MV-4-11 (cell line): ENCODE measurements at regions not wholly inside any gene's neighbourhood (a gene's known extent, or its start where the extent isn't known, plus 50 kb on each side); places are given as distances from the start of the nearest gene placed in this dataset.
"Not testable (repeated sequence)": the region's sequence is repeated elsewhere in the genome, so short reads cannot be mapped to it uniquely, and the experiment has no call there.

Experiments used
- DNase-seq: peaks from one replicate; lab custom pipeline; 2025; lab: John Stamatoyannopoulos, UW

DNA sequence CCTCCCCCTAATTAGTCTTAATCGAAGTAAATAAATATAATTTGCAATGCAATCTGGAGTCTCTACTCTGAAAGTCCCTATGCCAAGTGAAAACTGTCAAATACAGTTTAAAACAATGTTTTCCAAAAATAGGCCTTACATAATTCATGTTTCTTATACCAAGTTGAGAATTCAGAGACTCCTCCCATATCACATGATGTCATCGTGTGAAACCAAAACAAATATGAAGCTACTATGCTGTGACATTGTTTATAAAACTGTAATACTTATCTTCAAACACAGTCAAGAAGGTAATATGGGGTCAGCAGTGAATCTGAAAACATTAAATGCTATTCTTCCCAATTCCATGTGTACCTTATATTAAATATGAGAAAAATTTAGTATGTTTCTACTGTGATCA lies 940.2 kb upstream of the FANCL start:
- no peak for DNase-seq

DNA sequence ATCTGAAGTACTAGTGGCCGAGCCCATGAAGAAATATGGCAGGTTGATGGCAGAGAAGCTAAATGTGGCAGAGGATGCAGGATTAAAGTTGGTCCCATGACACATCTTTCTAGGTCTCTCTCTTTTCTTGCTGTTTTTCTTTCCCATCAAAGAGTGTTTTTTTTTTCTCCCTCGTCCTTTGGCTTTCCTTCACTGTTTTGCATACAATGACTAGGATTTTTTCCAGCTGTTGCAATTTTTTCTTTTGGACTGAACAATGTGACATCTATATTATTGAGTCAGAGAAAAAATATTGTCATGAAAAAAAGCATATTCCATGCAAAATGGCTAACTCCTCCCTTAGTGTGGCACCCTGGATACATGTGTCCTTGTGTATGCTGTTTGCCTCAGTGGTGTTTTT lies 939.5 kb upstream of the FANCL start:
- DNase-seq, result no peak

GRCh38 chr2:59180111-59180510 lies 939.0 kb upstream of the FANCL start:
- no peak for DNase-seq

GRCh38 chr2:59177748-59178147 lies 936.6 kb upstream of the FANCL start:
- no peak for DNase-seq

DNA sequence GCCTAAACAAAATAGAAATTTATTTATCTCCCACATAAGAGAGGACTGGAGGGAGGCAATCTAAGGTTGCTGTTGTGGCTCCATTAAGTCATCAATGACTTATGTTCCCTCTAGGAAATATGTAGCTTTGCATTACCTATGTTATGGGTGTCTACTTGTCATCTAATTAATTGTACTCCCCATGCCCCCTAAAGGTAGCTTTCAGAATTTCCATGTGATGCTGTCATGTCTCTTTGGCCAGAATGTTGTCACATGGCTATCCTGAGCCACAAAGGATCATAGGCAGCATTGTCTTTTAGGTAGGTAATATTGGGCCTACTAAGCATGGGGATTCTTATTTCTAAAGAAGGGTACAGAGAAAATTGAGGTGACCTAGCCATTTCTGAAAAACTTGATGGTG lies 935.6 kb upstream of the FANCL start:
- DNase-seq, result no peak

GRCh38 chr2:59174536-59175243 lies 933.6 kb upstream of the FANCL start:
- DNase-seq, result no peak

GRCh38 chr2:59173325-59173724 lies 932.2 kb upstream of the FANCL start:
- DNase-seq, result no peak

- no peak for DNase-seq
Measured at GRCh38 chr2:59171019-59171418, 929.9 kb upstream of the FANCL start.

DNA sequence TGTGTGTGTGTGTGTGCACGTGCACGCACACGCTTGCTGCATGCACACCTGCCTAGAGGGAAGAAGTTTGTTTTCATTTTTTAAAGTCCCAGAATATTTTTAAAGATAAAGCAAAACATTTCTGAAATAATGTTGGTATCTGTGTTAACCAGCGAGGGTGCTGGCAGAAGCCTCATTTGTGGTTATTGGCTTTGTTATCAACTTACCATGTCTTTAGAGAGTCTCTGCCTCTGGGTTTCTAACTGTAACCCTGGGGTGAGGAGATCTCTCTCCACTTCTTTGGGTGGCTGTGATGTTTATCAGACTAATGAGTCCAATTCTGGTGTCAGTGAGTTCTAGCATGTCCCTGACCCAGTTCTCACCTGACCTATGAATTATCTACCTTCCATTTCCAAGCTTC lies 927.6 kb upstream of the FANCL start:
- DNase-seq, result no peak

DNA sequence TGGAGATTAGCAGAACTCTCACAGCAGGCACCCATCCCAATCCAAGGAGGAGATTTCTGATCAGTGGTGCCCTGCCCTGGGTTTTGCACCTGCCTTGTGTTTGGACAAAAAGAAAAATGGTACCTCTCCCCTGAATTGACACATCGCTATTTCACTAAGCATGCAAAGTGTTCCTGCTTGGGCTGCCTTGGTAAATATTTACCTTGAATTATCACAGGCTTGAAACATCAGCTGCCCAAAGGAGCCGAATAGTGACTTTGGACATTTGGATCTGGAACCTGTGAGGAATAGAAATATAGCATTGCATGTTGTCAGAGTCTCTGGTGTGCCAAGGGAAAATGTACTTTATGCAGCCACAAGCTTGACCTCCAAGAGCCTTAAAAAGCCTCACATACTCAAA lies 926.4 kb upstream of the FANCL start:
- DNase-seq, result no peak

- not testable (repeated sequence) for DNase-seq
Measured at GRCh38 chr2:59157908-59158307, 916.8 kb upstream of the FANCL start.

GRCh38 chr2:59151805-59152204 lies 910.7 kb upstream of the FANCL start:
- DNase-seq, result no peak

DNA sequence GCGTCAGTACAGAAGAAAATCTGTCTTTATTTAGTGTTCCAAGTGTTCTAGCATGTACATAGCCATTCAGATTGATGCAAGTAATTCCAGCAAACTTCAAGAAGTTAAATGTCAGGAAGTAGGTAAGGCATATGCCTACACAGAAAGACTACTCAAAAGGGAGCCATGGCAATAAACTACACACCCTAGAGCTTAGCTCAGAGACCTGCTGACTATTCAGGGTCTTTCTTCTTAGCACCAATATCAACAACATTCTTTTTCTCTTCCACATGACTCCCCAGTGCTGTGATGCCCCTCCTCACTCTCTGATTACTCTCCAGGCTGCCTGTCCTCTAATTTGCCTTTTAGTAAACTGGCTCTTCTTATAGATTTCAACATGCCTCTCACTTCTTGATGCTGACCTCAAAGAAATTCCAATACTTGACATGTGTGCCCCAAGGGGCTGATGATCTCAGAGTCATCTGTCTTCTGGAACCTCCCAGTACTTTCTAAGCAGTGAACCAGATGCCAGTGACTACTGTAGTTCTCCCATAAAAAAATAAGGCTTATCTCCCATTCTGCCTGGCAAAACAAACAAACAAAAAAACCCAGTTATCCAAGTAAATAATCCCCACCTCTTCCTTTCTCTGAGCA lies 909.2 kb upstream of the FANCL start:
- DNase-seq, result no peak

DNA sequence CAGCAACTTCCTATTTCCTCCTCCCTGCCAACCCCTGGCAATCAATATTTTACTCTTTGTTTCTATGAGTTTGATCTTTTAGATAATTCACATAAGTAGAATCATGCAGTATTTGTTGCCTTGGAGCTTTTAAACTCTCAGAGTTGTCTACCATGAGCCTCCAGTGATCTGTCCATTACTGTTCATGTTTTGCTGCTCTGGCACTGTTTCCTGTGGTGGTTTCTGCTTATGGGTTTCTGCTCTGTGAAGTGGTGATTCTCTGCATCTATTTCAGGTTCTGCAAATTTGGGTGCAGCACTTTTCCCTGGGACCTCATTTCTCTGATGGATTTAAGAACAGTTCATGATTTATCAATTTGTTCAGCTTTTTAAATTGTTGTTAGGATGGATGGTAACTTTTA lies 908.1 kb upstream of the FANCL start:
- DNase-seq, result no peak

DNA sequence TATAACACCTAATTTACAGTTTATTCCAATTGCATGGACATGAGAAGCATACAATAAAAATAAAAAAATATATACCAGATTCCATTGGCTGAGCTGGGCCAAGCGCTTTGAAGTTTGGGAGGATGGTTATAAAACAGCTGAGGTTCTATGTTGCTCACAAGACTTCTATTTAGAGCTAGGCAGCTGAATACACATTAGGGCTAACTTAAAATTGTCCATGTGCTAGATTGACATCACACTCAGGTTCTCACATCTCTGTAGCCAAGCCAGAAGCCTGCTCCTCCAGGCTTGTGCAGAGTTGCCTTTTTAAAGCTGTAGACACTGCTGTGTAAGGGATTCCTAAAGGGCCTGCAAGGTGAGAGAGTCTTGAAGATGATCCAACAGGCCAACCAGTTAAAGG lies 871.1 kb upstream of the FANCL start:
- no peak for DNase-seq

- DNase-seq, result no peak
Measured at GRCh38 chr2:59096973-59097372, 855.8 kb upstream of the FANCL start.

DNA sequence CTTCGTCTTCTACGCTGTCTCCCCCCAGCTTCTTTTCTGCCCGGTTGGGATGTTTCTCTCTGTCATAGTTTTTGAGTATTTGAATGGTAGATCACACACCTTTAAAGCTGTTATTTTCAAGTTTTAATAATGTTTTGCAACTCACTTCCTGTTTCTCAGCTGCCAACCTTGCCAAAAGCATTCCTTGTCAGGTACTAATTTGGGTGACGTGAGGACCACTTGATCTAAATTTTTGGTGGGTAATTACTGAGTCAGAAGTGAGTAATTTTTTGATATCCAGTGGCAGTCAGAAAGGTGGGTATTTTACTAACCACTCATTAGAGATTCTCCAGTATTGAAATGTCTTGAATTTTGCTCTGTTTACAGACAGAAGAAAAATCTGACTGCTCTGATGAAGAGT lies 852.4 kb upstream of the FANCL start:
- no peak for DNase-seq

DNA sequence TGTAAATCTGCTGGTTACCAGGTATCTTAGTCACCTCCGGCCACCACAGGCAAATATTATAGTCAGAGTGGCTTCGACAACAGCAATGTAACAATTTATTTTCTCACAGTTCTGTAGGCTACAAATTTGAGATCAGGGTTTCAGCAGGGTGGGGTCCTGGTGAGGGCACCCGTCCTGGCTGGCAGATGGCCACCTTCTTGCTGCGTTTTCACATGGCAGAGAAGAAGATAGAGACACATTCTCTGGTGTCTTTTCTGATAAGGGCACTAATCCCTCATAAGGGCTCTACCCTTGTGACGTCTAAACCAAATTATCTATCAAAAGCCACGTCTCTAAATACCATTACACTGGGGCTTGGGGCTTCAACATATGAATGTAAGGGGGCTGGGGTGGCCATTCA lies 843.2 kb upstream of the FANCL start:
- DNase-seq, result no peak

GRCh38 chr2:59083075-59083828 lies 842.1 kb upstream of the FANCL start:
- DNase-seq, result peak; percentile 1

- no peak for DNase-seq
Measured at GRCh38 chr2:59082657-59083056, 841.5 kb upstream of the FANCL start.

GRCh38 chr2:59080451-59081181 lies 839.5 kb upstream of the FANCL start:
- DNase-seq, result no peak

GRCh38 chr2:59077981-59078531 lies 836.9 kb upstream of the FANCL start:
- DNase-seq, result no peak
